ENCODE measurements at regions not wholly inside any gene's neighbourhood (a gene's known extent, or its start where the extent isn't known, plus 50 kb on each side); places are given as distances from the start of the nearest gene placed in this dataset.

GRCh38 chr9:107740088-107740980, 250.8 kb upstream of the KLF4 start:
- Histone ChIP-seq H3K27me3 (no peaks in the 10 kb centered on the region), H3K4me1 (peaks cover 47% of the 10 kb centered on the region), H3K36me3 (no peaks in the 10 kb centered on the region), H3K27ac (peak overlapping the region; percentile 83), H3K4me3 (no peak overlapping the region), H3K9me3 (no peaks in the 10 kb centered on the region)
- no peak for DNase-seq (ENCODE audit: extremely low spot score in 2 of 2)
- intact Hi-C loops (cut with DNase I): no loop called here
- TF ChIP-seq POLR2AphosphoS5 (IDR thresholded peaks at IDR 0.05; ENCODE audit: insufficient read depth in 1 of 2, low read depth in 1 of 2) (no peak), CTCF (IDR thresholded peaks at IDR 0.05) (no peak), POLR2A (IDR thresholded peaks at IDR 0.05) (no peak)

GRCh38 chr9:107739601-107740082, 250.1 kb upstream of the KLF4 start:
- intact Hi-C loops (cut with DNase I): loop anchor here (5.0 to 10.0 kb wide), 2 partner anchors 102 to 255 kb away; partner anchors contain the start of gene KLF4

GRCh38 chr9:107738789-107739188, 249.2 kb upstream of the KLF4 start:
- no peaks in the 10 kb centered on the region for H3K9me3 ChIP-seq
- DNase-seq (ENCODE audit: extremely low spot score in 2 of 2): no peak
- H3K36me3 ChIP-seq: no peaks in the 10 kb centered on the region
- no peaks in the 10 kb centered on the region for H3K27me3 ChIP-seq
- H3K4me3 ChIP-seq: no peak overlapping the region
- intact Hi-C loops (cut with DNase I): loop anchor here (5.0 to 10.0 kb wide), 2 partner anchors 101 to 254 kb away; partner anchors contain the start of gene KLF4
- peak overlapping the region; percentile 83 for H3K27ac ChIP-seq
- no peak for TF ChIP-seq POLR2A (IDR thresholded peaks at IDR 0.05)
- TF ChIP-seq CTCF (IDR thresholded peaks at IDR 0.05): no peak
- TF ChIP-seq POLR2AphosphoS5 (IDR thresholded peaks at IDR 0.05; ENCODE audit: insufficient read depth in 1 of 2, low read depth in 1 of 2): no peak
- peaks cover 62% of the 10 kb centered on the region for H3K4me1 ChIP-seq

More at GRCh38 chr9:107739601-107740082, 250.1 kb upstream of the KLF4 start:
- peaks cover 53% of the 10 kb centered on the region for H3K4me1 ChIP-seq
- no peaks in the 10 kb centered on the region for H3K9me3 ChIP-seq
- no peak for DNase-seq (ENCODE audit: extremely low spot score in 2 of 2)
- H3K27me3 ChIP-seq: no peaks in the 10 kb centered on the region
- H3K4me3 ChIP-seq: no peak overlapping the region
- no peaks in the 10 kb centered on the region for H3K36me3 ChIP-seq
- TF ChIP-seq POLR2A (IDR thresholded peaks at IDR 0.05) (no peak), CTCF (IDR thresholded peaks at IDR 0.05) (no peak), POLR2AphosphoS5 (IDR thresholded peaks at IDR 0.05; ENCODE audit: insufficient read depth in 1 of 2, low read depth in 1 of 2) (peak in 1 of 2 donors; percentile 52)
- H3K27ac ChIP-seq: peak overlapping the region; percentile 83

- intact Hi-C loops (cut with DNase I): loop anchor here (5.0 to 10.0 kb wide), 2 partner anchors 101 to 253 kb away; partner anchors contain the start of gene KLF4
- Histone ChIP-seq H3K27ac (peak overlapping the region; percentile 83), H3K9me3 (no peaks in the 10 kb centered on the region), H3K4me3 (no peak overlapping the region), H3K4me1 (peaks cover 68% of the 10 kb centered on the region), H3K36me3 (no peaks in the 10 kb centered on the region), H3K27me3 (no peaks in the 10 kb centered on the region)
- no peak for TF ChIP-seq POLR2A (IDR thresholded peaks at IDR 0.05)
- TF ChIP-seq POLR2AphosphoS5 (IDR thresholded peaks at IDR 0.05; ENCODE audit: insufficient read depth in 1 of 2, low read depth in 1 of 2): peak in 1 of 2 donors; percentile 15
- DNase-seq (ENCODE audit: extremely low spot score in 2 of 2): no peak
These were observed 248.6 kb upstream of the KLF4 start for GRCh38 chr9:107737987-107738743.

GRCh38 chr9:107737610-107737986, 248.0 kb upstream of the KLF4 start:
- no peak for TF ChIP-seq POLR2A (IDR thresholded peaks at IDR 0.05)
- TF ChIP-seq CTCF (IDR thresholded peaks at IDR 0.05): no peak
- TF ChIP-seq POLR2AphosphoS5 (IDR thresholded peaks at IDR 0.05; ENCODE audit: insufficient read depth in 1 of 2, low read depth in 1 of 2): no peak
- Histone ChIP-seq H3K4me1 (peaks cover 74% of the 10 kb centered on the region), H3K27ac (peak overlapping the region; percentile 83), H3K36me3 (no peaks in the 10 kb centered on the region), H3K4me3 (no peak overlapping the region), H3K9me3 (no peaks in the 10 kb centered on the region), H3K27me3 (no peaks in the 10 kb centered on the region)
- DNase-seq (ENCODE audit: extremely low spot score in 2 of 2): no peak
- intact Hi-C loops (cut with DNase I): loop anchor here (5.0 to 10.0 kb wide), 2 partner anchors 100 to 253 kb away; partner anchors contain the start of gene KLF4

Data from vagina (tissue), 2 donors.